GM23248 (cell line): ENCODE measurements at regions not wholly inside any gene's neighbourhood (a gene's known extent, or its start where the extent isn't known, plus 50 kb on each side); places are given as distances from the start of the nearest gene placed in this dataset.

Experiments
- DNase-seq: peaks from one replicate; pipeline ENCODE4 v3.0.0-alpha.2; 2015
- H2AFZ ChIP-seq: fragments of 200-600 bp; sonication (generic); 2 replicates; pipeline ENCODE4 v1.6.1; 2016; ENCODE audit warnings: antibody characterized with exemption
- H3F3A ChIP-seq: fragments of 200-600 bp; sonication (generic); 2 replicates; pipeline ENCODE4 v1.6.1; 2016; ENCODE audit warnings: mild to moderate bottlenecking, antibody characterized with exemption, mixed run types; ENCODE audit not compliant: insufficient read depth
- H3K27ac ChIP-seq: fragments of 200-600 bp; sonication (generic); 2 replicates; pipeline ENCODE4 v1.5.1; 2016; ENCODE audit warnings: mild to moderate bottlenecking
- H3K27me3 ChIP-seq: fragments of 200-600 bp; sonication (generic); replicated peaks from 2 replicates; pipeline ENCODE4 v1.6.1; 2016; ENCODE audit warnings: mild to moderate bottlenecking; ENCODE audit not compliant: insufficient read depth
- H3K36me3 ChIP-seq: fragments of 200-600 bp; sonication (generic); 2 replicates; pipeline ENCODE4 v1.6.1; 2016; ENCODE audit warnings: low read depth, mild to moderate bottlenecking
- H3K4me1 ChIP-seq: fragments of 200-600 bp; sonication (generic); 2 replicates; pipeline ENCODE4 v1.6.1; 2016; ENCODE audit warnings: mild to moderate bottlenecking; ENCODE audit not compliant: insufficient read depth
- H3K4me2 ChIP-seq: fragments of 200-600 bp; sonication (generic); one replicate; pipeline ENCODE4 v1.6.1; 2016; ENCODE audit warnings: mild to moderate bottlenecking; ENCODE audit not compliant: unreplicated experiment
- H3K4me3 ChIP-seq: fragments of 200-600 bp; sonication (generic); 2 replicates; pipeline ENCODE4 v1.5.1; 2016; ENCODE audit warnings: mild to moderate bottlenecking
- H3K79me2 ChIP-seq: fragments of 200-600 bp; sonication (generic); 2 replicates; pipeline ENCODE4 v1.6.1; 2016; ENCODE audit warnings: mild to moderate bottlenecking; ENCODE audit not compliant: insufficient read depth
- H3K9ac ChIP-seq: fragments of 200-600 bp; sonication (generic); 2 replicates; pipeline ENCODE4 v1.6.1; 2016; ENCODE audit warnings: mild to moderate bottlenecking
- H3K9me2 ChIP-seq: fragments of 200-600 bp; sonication (generic); 2 replicates; pipeline ENCODE4 v1.6.1; 2016; ENCODE audit warnings: mixed run types, mild to moderate bottlenecking, moderate library complexity; ENCODE audit not compliant: insufficient read depth
- H3K9me3 ChIP-seq: fragments of 200-600 bp; sonication (generic); one replicate; pipeline ENCODE4 v1.6.1; 2017; ENCODE audit warnings: low read depth
- H4K20me1 ChIP-seq: fragments of 200-600 bp; sonication (generic); 2 replicates; pipeline ENCODE4 v1.6.0; 2016; ENCODE audit not compliant: insufficient read depth
- EZH2 ChIP-seq: fragments of 200-600 bp; sonication (generic); IDR thresholded peaks from 2 replicates; pipeline ENCODE4 v1.6.1; 2018; ENCODE audit warnings: antibody characterized with exemption, mild to moderate bottlenecking; ENCODE audit not compliant: insufficient read depth, poor library complexity, severe bottlenecking
- EZH2phosphoT487 ChIP-seq: fragments of 200-600 bp; sonication (generic); IDR thresholded peaks from 2 replicates; pipeline ENCODE4 v1.6.1; 2018; ENCODE audit warnings: antibody characterized with exemption, moderate library complexity, mild to moderate bottlenecking, low read depth; ENCODE audit not compliant: insufficient read depth
- WGBS, 2 experiments: methylation state at CpG; one replicate each; pipeline ENCODE4 v1.1.6; 2015 to 2017; ENCODE audit warnings: low lambda C conversion rate in 2 of 2, low coverage in 1 of 2; ENCODE audit errors: missing lambda C conversion rate in 2 of 2; 5-methylcytosine and 5-hydroxymethylcytosine counted together
- in situ Hi-C: fragments of 300-500 bp; cut with MboI; formaldehyde crosslinking; loops from 2 replicates; pipeline ENCODE4 v1.15.0; 2020

GRCh38 chrX:124230655-124231450 lies 101.6 kb upstream of the TEX13D start:
- Histone ChIP-seq H3K9me3 (no peaks in the 10 kb centered on the region), H3K9me2 (no peaks in the 10 kb centered on the region), H3K9ac (no peak overlapping the region), H3F3A (no peaks in the 10 kb centered on the region), H3K4me3 (no peak overlapping the region), H3K4me2 (no peak overlapping the region), H3K79me2 (no peaks in the 10 kb centered on the region), H2AFZ (no peak overlapping the region), H3K27ac (no peak overlapping the region), H3K27me3 (no peaks in the 10 kb centered on the region), H4K20me1 (no peaks in the 10 kb centered on the region), H3K36me3 (no peaks in the 10 kb centered on the region), H3K4me1 (no peaks in the 10 kb centered on the region)
- DNase-seq = no peak
- 71 to 87% methylated on average over 7 to 10 of the region's 10 CpGs for WGBS, 2 experiments
- TF ChIP-seq EZH2 (no peak), EZH2phosphoT487 (no peak)
- in situ Hi-C loops = no loop called here

GRCh38 chrX:124231451-124231759 lies 101.1 kb upstream of the TEX13D start:
- in situ Hi-C loops = no loop called here
- Histone ChIP-seq H3K4me1 (no peaks in the 10 kb centered on the region), H3F3A (no peaks in the 10 kb centered on the region), H3K79me2 (no peaks in the 10 kb centered on the region), H3K9me3 (no peaks in the 10 kb centered on the region), H4K20me1 (no peaks in the 10 kb centered on the region), H3K9ac (no peak overlapping the region), H3K27me3 (no peaks in the 10 kb centered on the region), H2AFZ (no peak overlapping the region), H3K27ac (no peak overlapping the region), H3K36me3 (no peaks in the 10 kb centered on the region), H3K9me2 (no peaks in the 10 kb centered on the region), H3K4me2 (no peak overlapping the region), H3K4me3 (no peak overlapping the region)
- TF ChIP-seq EZH2phosphoT487 = no peak
- TF ChIP-seq EZH2 = no peak
- DNase-seq = no peak
- 92% methylated on average over 1 of the region's 1 CpG for WGBS, 2 experiments

DNA sequence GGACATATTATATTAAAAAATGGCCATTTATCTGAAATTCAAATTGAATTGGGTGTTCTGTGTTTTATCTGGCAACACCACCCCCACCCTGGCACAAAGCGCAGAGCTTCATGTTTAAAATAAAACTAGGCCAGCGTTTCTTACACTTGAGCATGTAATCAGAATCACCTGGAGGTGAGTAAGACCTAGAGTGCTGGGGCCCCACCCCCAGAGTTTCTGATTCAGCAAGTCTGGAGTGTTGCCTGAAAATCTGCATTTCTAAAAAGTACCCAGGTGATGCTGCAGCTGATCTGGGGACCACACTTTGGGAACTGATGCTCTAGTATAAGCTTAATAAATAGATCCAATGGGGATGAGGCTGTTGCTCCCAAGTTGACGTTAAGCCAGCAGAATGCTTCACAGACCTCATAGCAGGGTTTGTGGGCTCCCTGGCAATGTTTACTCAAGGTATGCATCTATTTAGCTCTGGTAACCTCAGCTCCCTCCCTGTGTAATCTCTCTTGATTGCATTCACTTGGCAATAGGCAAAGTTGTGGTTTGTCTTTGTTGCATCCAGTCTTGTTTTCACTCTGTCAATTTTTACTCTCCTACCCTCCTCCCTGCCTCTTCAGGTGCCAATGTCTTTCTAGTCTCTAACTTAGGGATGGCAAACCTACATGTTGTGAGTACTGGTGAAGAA lies 99.8 kb upstream of the TEX13D start:
- H3K9ac ChIP-seq = no peak overlapping the region
- WGBS, 2 experiments = 36 to 38% methylated on average over 3 of the region's 3 CpGs
- H4K20me1 ChIP-seq = no peaks in the 10 kb centered on the region
- no peaks in the 10 kb centered on the region for H3K36me3 ChIP-seq
- H2AFZ ChIP-seq = no peak overlapping the region
- no peaks in the 10 kb centered on the region for H3K9me2 ChIP-seq
- no peaks in the 10 kb centered on the region for H3F3A ChIP-seq
- no peaks in the 10 kb centered on the region for H3K79me2 ChIP-seq
- TF ChIP-seq EZH2 (no peak), EZH2phosphoT487 (no peak)
- H3K4me3 ChIP-seq = no peak overlapping the region
- no peak for DNase-seq
- in situ Hi-C loops = no loop called here
- no peaks in the 10 kb centered on the region for H3K9me3 ChIP-seq
- no peaks in the 10 kb centered on the region for H3K27me3 ChIP-seq
- no peaks in the 10 kb centered on the region for H3K4me1 ChIP-seq
- H3K4me2 ChIP-seq = no peak overlapping the region
- no peak overlapping the region for H3K27ac ChIP-seq

DNA sequence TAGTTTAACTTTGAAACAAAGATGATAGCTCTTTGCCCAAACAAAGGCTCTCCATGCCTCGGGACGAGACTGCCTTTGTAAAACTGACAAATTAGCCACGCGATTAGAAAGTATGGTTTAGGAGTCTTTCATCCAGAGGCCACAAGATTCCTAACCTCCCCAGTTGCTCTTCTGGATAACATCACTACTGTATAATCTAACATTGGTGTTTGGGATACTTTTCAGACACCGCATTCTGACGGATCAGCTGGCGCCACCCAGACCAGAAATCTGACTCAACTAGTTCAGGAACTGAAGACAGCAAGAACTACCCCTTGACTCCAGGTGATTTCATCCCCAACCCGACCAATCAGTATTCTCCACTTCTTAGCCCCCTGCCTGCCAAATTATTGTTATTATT lies 98.1 kb upstream of the TEX13D start:
- Histone ChIP-seq H3K4me2 (no peak overlapping the region), H4K20me1 (no peaks in the 10 kb centered on the region), H3K79me2 (no peaks in the 10 kb centered on the region), H3K9me3 (no peaks in the 10 kb centered on the region), H2AFZ (no peak overlapping the region), H3K27ac (no peak overlapping the region), H3K4me3 (no peak overlapping the region), H3K9ac (no peak overlapping the region), H3K4me1 (no peaks in the 10 kb centered on the region), H3K27me3 (no peaks in the 10 kb centered on the region), H3K9me2 (no peaks in the 10 kb centered on the region), H3F3A (no peaks in the 10 kb centered on the region), H3K36me3 (no peaks in the 10 kb centered on the region)
- in situ Hi-C loops = no loop called here
- no peak for TF ChIP-seq EZH2phosphoT487
- no peak for TF ChIP-seq EZH2
- no peak for DNase-seq
- WGBS, 2 experiments = 67 to 68% methylated on average over 7 to 8 of the region's 8 CpGs
